ENCODE measurements at regions not wholly inside any gene's neighbourhood (a gene's known extent, or its start where the extent isn't known, plus 50 kb on each side); places are given as distances from the start of the nearest gene placed in this dataset.

DNA sequence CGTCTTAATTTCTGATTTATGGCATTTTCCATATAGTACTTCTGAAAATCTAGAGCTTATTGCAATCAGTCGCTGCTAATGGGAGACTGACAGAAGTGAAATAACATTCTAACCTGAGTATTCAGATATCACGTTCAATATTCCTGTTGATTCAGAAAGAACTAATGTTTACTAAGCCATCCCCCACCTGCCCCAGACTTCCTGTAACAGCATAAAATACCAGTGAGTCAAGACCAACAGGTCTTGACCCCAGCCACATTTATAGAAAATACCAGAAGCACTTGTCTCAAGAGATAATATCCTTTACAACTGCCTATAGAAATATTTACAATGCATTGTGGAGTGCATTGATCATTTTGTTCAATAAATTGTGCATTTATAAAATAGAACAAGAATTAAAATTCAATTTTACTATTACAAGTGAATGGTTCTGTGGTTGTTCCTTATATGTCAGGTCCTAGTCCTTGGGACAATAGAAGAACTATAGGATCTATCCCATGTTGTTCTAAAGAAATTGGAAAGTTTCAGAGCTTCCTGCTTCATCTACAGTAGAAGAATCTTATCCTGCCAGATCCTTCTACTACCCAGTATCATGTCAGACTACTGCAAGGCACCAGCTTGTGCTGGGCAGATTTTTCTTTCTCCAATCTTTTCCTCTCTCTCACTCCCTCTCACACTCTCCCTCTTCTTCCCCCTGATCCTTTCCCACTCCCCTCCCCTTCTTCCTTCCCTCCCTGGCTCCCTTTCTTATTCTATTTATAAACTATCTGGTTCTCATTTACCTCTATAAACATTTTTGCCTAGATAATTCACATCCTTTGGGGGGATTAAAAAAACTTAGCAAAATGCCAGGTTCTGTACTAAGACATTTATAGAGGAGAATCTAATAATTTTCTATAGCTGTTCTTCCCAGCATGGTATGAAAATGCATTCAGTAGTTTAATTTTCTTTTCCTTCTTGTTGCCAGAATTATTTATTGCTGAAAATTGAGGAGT, 629.9 kb downstream of the DIAPH3 start:
- no peak overlapping the region for H3K4me3 Mint-ChIP-seq
- H3K4me1 ChIP-seq (ENCODE audit: control insufficient read depth in 1 of 2, extremely low read depth in 1 of 2, insufficient read depth in 2 of 2, low read length in 2 of 2) = peaks cover 0 to 5% of the 10 kb centered on the region in 2 experiments
- DNase-seq = no peak
- ChIA-PET CTCF (no interaction called here), POLR2A (no interaction called here)
- no peaks in the 10 kb centered on the region for H3K36me3 Mint-ChIP-seq
- H3K4me3 ChIP-seq (ENCODE audit: control insufficient read depth in 1 of 2, extremely low read depth in 1 of 2, low read length in 1 of 2) = no peak overlapping the region
- peaks cover 0 to 6% of the 10 kb centered on the region in 2 experiments for H3K27me3 ChIP-seq (replicated peaks in 1 of 2; ENCODE audit: control insufficient read depth in 2 of 2, extremely low read depth in 1 of 2, insufficient read depth in 2 of 2, low read length in 1 of 2)
- 100% methylated on average over 1 of the region's 3 CpGs for WGBS (ENCODE audit: insufficient coverage)
- H3K9me3 Mint-ChIP-seq = no peaks in the 10 kb centered on the region
- no peaks in the 10 kb centered on the region for H3K9me3 ChIP-seq
- peaks cover 0 to 3% of the 10 kb centered on the region in 2 donors for H3K27me3 Mint-ChIP-seq
- H3K27ac ChIP-seq (ENCODE audit: low read length) = no peak overlapping the region
- peaks cover 8 to 13% (median 12%) of the 10 kb centered on the region in 3 donors for H3K4me1 Mint-ChIP-seq
- no peaks in the 10 kb centered on the region for H3K36me3 ChIP-seq (ENCODE audit: control insufficient read depth in 2 of 2, extremely low read depth in 1 of 2, insufficient read depth in 1 of 2, low read length in 1 of 2)
- ATAC-seq (replicated peaks in 1 of 4) = no peak
- no peak overlapping the region for H3K27ac Mint-ChIP-seq

DNA sequence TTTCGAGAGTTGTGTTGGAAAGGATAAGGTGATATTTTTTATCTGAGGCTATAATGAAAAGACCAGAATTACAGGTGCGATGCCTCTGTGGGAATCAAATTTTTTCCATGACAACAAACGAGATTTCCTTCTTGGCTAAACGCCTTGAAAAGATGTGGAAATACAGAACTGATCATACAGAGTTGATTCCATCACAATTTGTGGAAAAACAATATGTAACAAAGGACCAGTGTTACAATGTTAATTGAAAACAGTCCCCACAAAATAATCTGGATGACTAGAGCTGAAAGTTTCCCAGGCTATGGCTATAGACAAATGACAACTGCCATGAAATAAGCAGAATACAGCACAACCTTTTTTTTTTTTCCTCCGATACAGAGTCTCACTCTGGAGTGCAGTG, 628.9 kb downstream of the DIAPH3 start:
- POLR2A ChIA-PET = no interaction called here
- peaks cover 0 to 6% of the 10 kb centered on the region in 2 experiments for H3K27me3 ChIP-seq (replicated peaks in 1 of 2; ENCODE audit: control insufficient read depth in 2 of 2, extremely low read depth in 1 of 2, insufficient read depth in 2 of 2, low read length in 1 of 2)
- peaks cover 0 to 3% of the 10 kb centered on the region in 2 donors for H3K27me3 Mint-ChIP-seq
- DNase-seq (no peak), ATAC-seq (replicated peaks in 1 of 4) (no peak)
- H3K4me3 Mint-ChIP-seq = no peak overlapping the region
- no peak overlapping the region for H3K27ac ChIP-seq (ENCODE audit: low read length)
- no peak overlapping the region for H3K4me3 ChIP-seq (ENCODE audit: control insufficient read depth in 1 of 2, extremely low read depth in 1 of 2, low read length in 1 of 2)
- CTCF ChIA-PET = no interaction called here
- WGBS (ENCODE audit: insufficient coverage) = 100% methylated on average over 1 of the region's 5 CpGs
- no peaks in the 10 kb centered on the region for H3K9me3 Mint-ChIP-seq
- H3K36me3 ChIP-seq (ENCODE audit: control insufficient read depth in 2 of 2, extremely low read depth in 1 of 2, insufficient read depth in 1 of 2, low read length in 1 of 2) = no peaks in the 10 kb centered on the region
- peaks cover 0 to 5% of the 10 kb centered on the region in 2 experiments for H3K4me1 ChIP-seq (ENCODE audit: control insufficient read depth in 1 of 2, extremely low read depth in 1 of 2, insufficient read depth in 2 of 2, low read length in 2 of 2)
- peaks cover 8 to 13% (median 12%) of the 10 kb centered on the region in 3 donors for H3K4me1 Mint-ChIP-seq
- H3K9me3 ChIP-seq = no peaks in the 10 kb centered on the region
- H3K36me3 Mint-ChIP-seq = no peaks in the 10 kb centered on the region
- H3K27ac Mint-ChIP-seq = no peak overlapping the region

DNA sequence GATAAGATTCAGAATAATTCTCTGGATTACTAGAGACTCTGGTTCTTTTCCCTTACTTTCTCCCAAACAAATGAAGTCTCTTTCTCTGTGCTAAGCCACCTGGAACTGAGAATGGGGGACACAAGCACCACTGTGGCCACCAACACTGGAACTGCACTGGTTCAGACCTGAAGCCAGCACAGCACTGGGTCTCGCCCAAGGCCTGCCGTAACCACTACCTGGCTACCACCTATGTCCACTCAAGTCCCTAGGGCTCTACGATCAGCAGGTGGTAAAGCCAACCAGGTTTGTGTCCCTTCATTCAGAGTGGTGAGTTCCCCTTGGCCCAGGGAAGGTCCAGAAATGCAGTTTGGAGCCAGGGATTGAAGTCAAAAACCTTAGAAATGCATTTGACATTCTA, 626.2 kb downstream of the DIAPH3 start:
- Histone ChIP-seq H3K36me3 (ENCODE audit: control insufficient read depth in 2 of 2, extremely low read depth in 1 of 2, insufficient read depth in 1 of 2, low read length in 1 of 2) (no peaks in the 10 kb centered on the region), H3K4me1 (ENCODE audit: control insufficient read depth in 1 of 2, extremely low read depth in 1 of 2, insufficient read depth in 2 of 2, low read length in 2 of 2) (no peaks in the 10 kb centered on the region), H3K9me3 (no peaks in the 10 kb centered on the region), H3K27ac (ENCODE audit: low read length) (no peak overlapping the region), H3K4me3 (ENCODE audit: control insufficient read depth in 1 of 2, extremely low read depth in 1 of 2, low read length in 1 of 2) (no peak overlapping the region), H3K27me3 (replicated peaks in 1 of 2; ENCODE audit: control insufficient read depth in 2 of 2, extremely low read depth in 1 of 2, insufficient read depth in 2 of 2, low read length in 1 of 2) (peaks cover 0 to 6% of the 10 kb centered on the region in 2 experiments)
- ChIA-PET CTCF (no interaction called here), POLR2A (no interaction called here)
- Mint-ChIP-seq H3K4me3 (no peak overlapping the region), H3K27ac (no peak overlapping the region), H3K36me3 (no peaks in the 10 kb centered on the region), H3K27me3 (peaks cover 0 to 5% of the 10 kb centered on the region in 2 donors), H3K4me1 (no peaks in the 10 kb centered on the region), H3K9me3 (no peaks in the 10 kb centered on the region)
- ATAC-seq (replicated peaks in 1 of 4) (no peak), DNase-seq (no peak)
- 88% methylated on average over 3 of the region's 3 CpGs for WGBS (ENCODE audit: insufficient coverage)

DNA sequence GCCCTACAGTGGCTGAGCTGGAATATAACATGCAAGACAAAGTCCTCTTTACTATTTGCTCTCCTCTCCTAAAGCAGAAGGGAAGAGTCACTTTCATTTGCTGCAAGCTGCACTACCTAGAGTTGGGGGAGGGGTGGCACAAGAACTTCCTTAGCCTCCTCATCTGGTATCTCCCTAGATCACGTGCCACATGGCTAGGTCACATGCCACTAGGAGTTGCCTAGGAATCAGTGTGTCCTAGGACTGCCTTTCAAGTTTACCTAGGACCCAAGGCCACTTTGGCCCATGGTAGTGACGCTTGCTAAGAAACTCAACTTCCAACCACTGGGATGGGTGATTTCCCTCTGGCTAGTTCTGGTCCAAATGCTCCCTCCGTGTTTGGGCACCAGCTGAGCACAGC, 625.2 kb downstream of the DIAPH3 start:
- peaks cover 0 to 5% of the 10 kb centered on the region in 2 donors for H3K27me3 Mint-ChIP-seq
- Histone ChIP-seq H3K4me3 (ENCODE audit: control insufficient read depth in 1 of 2, extremely low read depth in 1 of 2, low read length in 1 of 2) (no peak overlapping the region), H3K9me3 (no peaks in the 10 kb centered on the region), H3K27ac (ENCODE audit: low read length) (no peak overlapping the region), H3K36me3 (ENCODE audit: control insufficient read depth in 2 of 2, extremely low read depth in 1 of 2, insufficient read depth in 1 of 2, low read length in 1 of 2) (no peaks in the 10 kb centered on the region), H3K27me3 (replicated peaks in 1 of 2; ENCODE audit: control insufficient read depth in 2 of 2, extremely low read depth in 1 of 2, insufficient read depth in 2 of 2, low read length in 1 of 2) (peaks cover 0 to 6% of the 10 kb centered on the region in 2 experiments), H3K4me1 (ENCODE audit: control insufficient read depth in 1 of 2, extremely low read depth in 1 of 2, insufficient read depth in 2 of 2, low read length in 2 of 2) (no peaks in the 10 kb centered on the region)
- CTCF ChIA-PET = no interaction called here
- DNase-seq (no peak), ATAC-seq (replicated peaks in 1 of 4) (no peak)
- 100% methylated on average over 1 of the region's 3 CpGs for WGBS (ENCODE audit: insufficient coverage)
- H3K4me1 Mint-ChIP-seq = no peaks in the 10 kb centered on the region
- no peak overlapping the region for H3K27ac Mint-ChIP-seq
- no peak overlapping the region for H3K4me3 Mint-ChIP-seq
- no peaks in the 10 kb centered on the region for H3K36me3 Mint-ChIP-seq
- POLR2A ChIA-PET = no interaction called here
- no peaks in the 10 kb centered on the region for H3K9me3 Mint-ChIP-seq

DNA sequence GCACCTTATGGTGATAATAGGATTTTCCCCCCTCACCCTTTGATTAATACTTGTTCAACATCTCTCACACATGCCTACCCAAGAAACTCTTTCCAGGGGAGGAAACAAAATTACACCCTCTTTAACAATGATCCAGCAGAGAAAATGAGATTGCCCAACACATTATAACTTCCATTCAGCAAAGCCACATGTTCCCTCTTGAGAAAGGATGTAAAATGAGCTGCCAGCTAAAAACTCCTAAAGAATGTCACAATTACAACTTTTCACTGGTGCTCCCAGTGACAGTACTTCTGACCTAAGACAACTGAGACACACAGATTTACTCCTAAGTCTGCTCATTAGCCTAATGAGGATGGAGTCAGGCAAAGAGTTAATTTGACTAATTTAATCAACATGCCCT, 621.4 kb downstream of the DIAPH3 start:
- Mint-ChIP-seq H3K27me3 (peaks cover 6 to 9% of the 10 kb centered on the region in 2 donors), H3K27ac (no peak overlapping the region)

DNA sequence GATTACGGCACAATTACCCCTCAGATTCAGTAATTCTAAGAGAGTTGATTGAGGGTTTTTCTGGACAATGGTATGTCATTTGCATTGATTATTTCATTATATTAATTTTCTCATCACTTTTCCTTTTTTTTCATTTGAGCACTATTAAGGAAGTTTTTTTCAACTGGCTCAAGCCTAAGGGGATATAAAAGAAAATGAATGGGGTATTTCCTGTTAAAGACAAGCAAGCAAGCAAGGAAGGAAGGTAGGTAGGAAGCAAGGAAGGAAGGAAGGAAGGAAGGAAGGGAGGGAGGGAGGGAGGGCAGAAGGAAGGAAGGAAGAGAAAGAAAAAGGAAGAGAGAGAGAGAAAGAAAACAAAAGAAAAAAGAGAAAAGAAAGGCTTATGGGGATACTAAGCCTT, 620.3 kb downstream of the DIAPH3 start:
- H3K9me3 ChIP-seq = no peaks in the 10 kb centered on the region
- no peak overlapping the region for H3K4me3 Mint-ChIP-seq
- no peaks in the 10 kb centered on the region for H3K36me3 Mint-ChIP-seq
- no peaks in the 10 kb centered on the region for H3K4me1 Mint-ChIP-seq
- H3K4me3 ChIP-seq (ENCODE audit: control insufficient read depth in 1 of 2, extremely low read depth in 1 of 2, low read length in 1 of 2) = no peak overlapping the region
- DNase-seq = no peak
- no peak overlapping the region for H3K27ac Mint-ChIP-seq
- H3K27me3 ChIP-seq (replicated peaks in 1 of 2; ENCODE audit: control insufficient read depth in 2 of 2, extremely low read depth in 1 of 2, insufficient read depth in 2 of 2, low read length in 1 of 2) = peaks cover 0 to 6% of the 10 kb centered on the region in 2 experiments
- no peaks in the 10 kb centered on the region for H3K4me1 ChIP-seq (ENCODE audit: control insufficient read depth in 1 of 2, extremely low read depth in 1 of 2, insufficient read depth in 2 of 2, low read length in 2 of 2)
- CTCF ChIA-PET = interaction anchor here in 1 of 2 donors (0.6 kb wide), 1 partner anchor 833 kb away, joined by 3 read pairs; no protein-coding TSS in a partner anchor
- POLR2A ChIA-PET = no interaction called here
- no CpG with 5 or more reads among the region's 1 CpG for WGBS (ENCODE audit: insufficient coverage)
- no peaks in the 10 kb centered on the region for H3K9me3 Mint-ChIP-seq
- no peak for ATAC-seq (replicated peaks in 1 of 4)
- H3K27me3 Mint-ChIP-seq = peaks cover 6 to 7% of the 10 kb centered on the region in 2 donors
- H3K36me3 ChIP-seq (ENCODE audit: control insufficient read depth in 2 of 2, extremely low read depth in 1 of 2, insufficient read depth in 1 of 2, low read length in 1 of 2) = no peaks in the 10 kb centered on the region
- no peak overlapping the region for H3K27ac ChIP-seq (ENCODE audit: low read length)

More for the DNA sequence above, 621.4 kb downstream of the DIAPH3 start:
- no peaks in the 10 kb centered on the region for H3K9me3 Mint-ChIP-seq
- no peak overlapping the region for H3K4me3 Mint-ChIP-seq
- ChIA-PET CTCF (no interaction called here), POLR2A (interaction anchor here in 1 of 2 donors (0.6 kb wide), 1 partner anchor 366 kb away, joined by 5 read pairs; no protein-coding TSS in a partner anchor)
- DNase-seq (no peak), ATAC-seq (replicated peaks in 1 of 4) (no peak)
- no peaks in the 10 kb centered on the region for H3K4me1 ChIP-seq (ENCODE audit: control insufficient read depth in 1 of 2, extremely low read depth in 1 of 2, insufficient read depth in 2 of 2, low read length in 2 of 2)
- no peaks in the 10 kb centered on the region for H3K36me3 ChIP-seq (ENCODE audit: control insufficient read depth in 2 of 2, extremely low read depth in 1 of 2, insufficient read depth in 1 of 2, low read length in 1 of 2)
- no peaks in the 10 kb centered on the region for H3K4me1 Mint-ChIP-seq
- H3K27me3 ChIP-seq (replicated peaks in 1 of 2; ENCODE audit: control insufficient read depth in 2 of 2, extremely low read depth in 1 of 2, insufficient read depth in 2 of 2, low read length in 1 of 2) = peaks cover 0 to 6% of the 10 kb centered on the region in 2 experiments
- no peak overlapping the region for H3K27ac ChIP-seq (ENCODE audit: low read length)
- no peaks in the 10 kb centered on the region for H3K9me3 ChIP-seq
- no peak overlapping the region for H3K4me3 ChIP-seq (ENCODE audit: control insufficient read depth in 1 of 2, extremely low read depth in 1 of 2, low read length in 1 of 2)
- H3K36me3 Mint-ChIP-seq = no peaks in the 10 kb centered on the region

All from T-cell (primary cell).